Stimulated activated CD8-positive, alpha-beta memory T cell treated with anti-CD3 and anti-CD28 coated beads, Interleukin-4, amount 100 ng/mL, for 1 hour (primary cell): ENCODE measurements at regions not wholly inside any gene's neighbourhood (a gene's known extent, or its start where the extent isn't known, plus 50 kb on each side); places are given as distances from the start of the nearest gene placed in this dataset.
"Not testable (repeated sequence)": the region's sequence is repeated elsewhere in the genome, so short reads cannot be mapped to it uniquely, and the experiment has no call there.

ENCODE experiments used
- DNase-seq, 2 donors: peaks; one replicate each; pipeline ENCODE4 v3.0.0-alpha.2; 2020; ENCODE audit warnings: low read depth in 2 of 2, low spot score in 1 of 2

DNA sequence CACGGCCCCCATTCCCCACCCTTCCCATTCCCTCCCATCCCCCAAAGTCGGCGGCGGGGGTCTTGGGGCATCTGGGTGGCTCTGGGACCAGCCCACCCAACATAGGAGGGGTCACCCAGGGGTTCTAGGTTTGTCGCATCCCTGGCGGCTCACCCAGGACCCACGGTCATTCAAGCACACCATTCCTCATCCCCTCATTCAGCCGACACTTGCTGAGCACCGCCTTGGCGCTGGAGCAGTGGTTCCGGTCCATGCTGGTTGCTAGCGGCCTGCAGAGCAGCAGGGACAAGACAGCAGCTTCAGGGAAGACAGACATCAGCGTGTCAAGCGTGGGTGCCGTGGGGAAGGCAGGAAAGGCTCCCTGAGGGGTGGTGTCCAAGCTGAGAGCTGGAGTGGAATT lies 50.5 kb upstream of the OTOS start:
- DNase-seq = no peak

DNA sequence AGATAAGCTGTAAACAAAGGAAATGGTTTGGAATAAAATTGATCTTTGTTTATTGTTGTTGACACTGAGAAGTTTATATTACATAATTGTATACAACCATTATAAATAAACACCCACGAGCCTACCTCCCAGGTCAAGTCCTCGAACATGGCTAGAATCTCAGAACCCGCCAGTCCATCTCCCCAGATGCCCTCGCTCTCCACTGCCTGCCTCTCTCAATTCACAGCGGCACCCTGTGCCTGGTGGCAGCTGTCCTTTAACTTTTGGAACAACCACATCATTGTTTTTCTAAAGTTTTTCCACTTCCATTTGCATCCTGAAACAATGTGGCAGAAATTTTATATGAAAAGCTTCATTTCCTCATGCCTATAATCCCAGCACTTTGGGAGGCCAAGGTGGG lies 52.2 kb upstream of the OTOS start:
- no peak for DNase-seq

DNA sequence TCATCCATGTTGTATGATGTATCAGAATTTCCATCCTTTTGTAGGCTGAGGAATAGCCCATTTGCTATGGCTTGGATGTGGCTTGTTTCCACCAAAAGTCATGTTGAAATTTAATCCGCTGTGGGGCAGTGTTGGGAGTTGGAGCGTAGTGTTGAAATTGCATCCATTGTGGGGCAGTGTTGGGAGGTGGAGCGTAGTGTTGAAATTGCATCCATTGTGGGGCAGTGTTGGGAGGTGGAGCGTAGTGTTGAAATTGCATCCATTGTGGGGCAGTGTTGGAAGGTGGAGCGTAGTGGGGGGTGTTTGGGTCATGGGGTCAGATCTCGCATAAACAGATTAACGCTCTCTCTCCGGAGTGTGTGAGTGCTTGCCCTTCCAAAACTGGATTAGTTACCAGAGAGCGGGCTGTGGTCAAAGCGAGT lies 53.9 kb upstream of the OTOS start:
- DNase-seq = not testable (repeated sequence)

DNA sequence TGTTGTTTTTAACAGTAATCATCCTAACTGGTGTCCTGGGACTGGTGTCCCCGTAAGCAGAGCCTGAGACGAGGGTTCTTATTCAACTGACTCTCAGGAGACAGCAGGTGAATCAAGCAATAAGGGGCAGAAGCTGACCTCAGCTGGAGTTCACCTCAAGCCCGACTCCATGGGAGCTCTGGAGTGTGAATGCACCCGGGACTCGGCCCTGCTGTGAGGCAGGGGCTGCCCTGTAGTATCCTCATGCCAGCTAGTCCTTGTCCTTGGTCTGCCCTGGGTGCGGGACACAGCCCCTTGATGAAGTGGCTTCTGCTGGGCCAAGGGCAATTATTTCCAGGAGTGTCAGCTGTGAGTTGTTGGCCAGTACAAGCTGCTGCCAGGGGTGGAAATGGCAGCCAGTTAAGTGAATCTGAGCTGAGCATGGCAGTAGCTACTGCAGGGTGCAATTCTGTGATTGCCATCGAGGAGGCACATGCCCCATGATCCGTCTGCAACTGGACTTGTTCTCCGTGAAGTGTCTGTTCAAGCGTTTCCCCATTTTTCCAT lies 54.9 kb upstream of the OTOS start:
- DNase-seq = no peak

DNA sequence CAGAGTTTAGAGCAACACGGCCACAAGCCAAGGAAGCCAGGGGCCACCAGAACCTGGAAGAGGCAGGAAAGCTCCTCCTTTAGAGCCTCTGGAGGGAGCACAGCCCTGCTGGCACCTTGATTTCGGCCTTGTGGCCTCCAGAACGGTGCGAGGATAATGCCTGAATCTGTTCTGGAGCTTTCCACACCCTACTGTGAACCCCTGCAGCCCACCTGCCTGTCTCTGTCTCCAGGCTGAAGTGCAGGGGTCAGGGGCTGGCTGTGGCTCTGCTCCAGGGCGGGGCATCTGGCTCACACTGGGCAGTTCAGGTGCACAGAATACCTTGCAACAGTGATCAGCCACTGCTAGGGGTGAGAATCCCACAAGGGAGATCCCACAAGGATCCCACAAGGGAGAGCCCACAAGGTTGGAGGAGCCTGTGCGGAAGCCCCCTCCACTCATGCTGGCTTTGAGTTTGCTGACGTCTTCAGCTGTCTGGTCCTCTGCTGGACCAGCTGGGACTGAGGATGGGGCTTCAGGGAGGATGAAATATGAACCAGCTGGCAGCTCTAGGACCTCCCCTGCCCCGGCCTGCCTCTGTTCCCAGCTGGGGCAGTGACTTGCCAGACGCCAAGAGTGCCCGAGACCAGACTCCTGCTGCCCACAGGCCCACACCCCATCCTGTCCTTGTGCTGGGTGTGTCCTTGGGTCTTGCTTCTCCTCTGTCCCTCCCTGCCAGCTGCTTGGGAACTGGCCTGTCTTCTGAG lies 56.4 kb upstream of the OTOS start:
- no peak for DNase-seq

DNA sequence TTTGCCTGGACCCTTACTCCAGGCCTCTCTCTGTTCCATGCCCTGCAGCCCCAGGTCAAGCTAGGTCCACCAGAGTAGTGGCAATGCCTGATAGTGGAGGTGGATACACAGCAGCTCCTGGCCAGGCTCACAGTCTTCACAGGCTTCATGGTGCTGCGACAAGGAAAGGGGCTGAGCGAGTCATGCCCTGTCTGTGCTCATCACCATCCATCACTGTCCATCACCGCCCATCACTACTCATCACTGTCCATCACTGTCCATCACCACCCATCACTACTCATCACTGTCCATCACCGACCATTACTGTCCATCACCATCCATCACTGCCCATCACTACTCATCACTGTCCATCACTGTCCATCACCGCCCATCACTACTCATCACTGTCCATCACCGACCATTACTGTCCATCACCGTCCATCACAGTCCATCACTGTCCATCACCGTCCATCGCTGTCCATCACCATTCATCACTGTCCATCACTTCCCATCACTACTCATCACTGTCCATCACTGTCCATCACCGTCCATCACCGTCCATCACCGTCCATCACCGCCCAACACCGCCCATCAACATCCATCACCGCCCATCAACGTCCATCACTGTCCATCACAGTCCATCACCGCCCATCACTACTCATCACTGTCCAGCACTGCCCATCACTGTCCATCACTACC lies 57.1 kb upstream of the OTOS start:
- no peak for DNase-seq

DNA sequence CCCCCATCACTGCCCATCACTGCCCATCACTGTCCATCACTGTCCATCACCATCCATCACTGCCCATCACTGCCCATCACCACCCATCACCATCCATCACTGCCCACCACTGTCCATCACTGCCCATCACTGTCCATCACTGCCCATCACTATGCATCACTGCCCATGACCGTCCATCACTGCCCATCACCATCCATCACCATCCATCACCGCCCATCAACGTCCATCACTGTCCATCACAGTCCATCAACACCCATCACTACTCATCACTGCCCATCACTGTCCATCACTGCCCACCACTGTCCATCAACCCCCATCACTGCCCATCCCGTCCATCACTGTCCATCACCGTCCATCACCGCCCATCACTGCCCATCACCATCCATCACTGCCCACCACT lies 57.8 kb upstream of the OTOS start:
- DNase-seq = no peak

DNA sequence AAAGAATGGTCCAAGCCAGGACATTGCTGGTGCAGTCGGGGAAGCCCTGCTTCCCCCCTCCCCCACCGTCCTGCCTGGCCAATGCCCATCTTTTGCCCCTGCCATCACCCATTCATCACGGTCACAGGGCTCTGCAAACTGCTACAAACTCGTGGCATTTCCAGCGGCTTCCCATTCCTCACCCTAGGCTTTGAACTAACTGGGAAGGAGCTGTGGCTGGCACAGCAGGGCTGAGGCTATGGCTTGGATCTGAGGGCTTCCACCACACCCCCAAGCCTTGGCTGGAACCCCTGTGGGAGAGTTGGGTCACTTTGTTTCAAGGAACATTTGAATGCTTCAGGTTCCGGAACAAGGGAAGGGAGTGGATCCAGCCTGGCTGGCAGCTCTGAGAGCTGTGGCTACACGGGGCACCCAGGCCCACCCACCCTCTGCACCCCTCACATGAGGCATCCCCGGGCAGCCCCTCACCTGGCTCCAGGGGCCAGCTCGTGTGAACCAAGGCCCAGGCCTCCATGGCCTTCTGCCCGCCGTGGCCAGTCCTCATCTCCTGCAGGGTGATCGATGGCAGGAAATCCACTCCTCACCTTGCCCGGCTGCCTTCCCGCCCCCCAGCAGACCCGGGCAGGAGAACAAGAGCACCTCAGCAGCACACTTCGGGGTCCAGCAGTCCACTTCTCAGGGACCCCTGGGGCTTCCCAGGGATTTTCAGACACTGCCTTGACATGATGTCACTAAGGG lies 58.8 kb upstream of the OTOS start:
- DNase-seq = no peak

DNA sequence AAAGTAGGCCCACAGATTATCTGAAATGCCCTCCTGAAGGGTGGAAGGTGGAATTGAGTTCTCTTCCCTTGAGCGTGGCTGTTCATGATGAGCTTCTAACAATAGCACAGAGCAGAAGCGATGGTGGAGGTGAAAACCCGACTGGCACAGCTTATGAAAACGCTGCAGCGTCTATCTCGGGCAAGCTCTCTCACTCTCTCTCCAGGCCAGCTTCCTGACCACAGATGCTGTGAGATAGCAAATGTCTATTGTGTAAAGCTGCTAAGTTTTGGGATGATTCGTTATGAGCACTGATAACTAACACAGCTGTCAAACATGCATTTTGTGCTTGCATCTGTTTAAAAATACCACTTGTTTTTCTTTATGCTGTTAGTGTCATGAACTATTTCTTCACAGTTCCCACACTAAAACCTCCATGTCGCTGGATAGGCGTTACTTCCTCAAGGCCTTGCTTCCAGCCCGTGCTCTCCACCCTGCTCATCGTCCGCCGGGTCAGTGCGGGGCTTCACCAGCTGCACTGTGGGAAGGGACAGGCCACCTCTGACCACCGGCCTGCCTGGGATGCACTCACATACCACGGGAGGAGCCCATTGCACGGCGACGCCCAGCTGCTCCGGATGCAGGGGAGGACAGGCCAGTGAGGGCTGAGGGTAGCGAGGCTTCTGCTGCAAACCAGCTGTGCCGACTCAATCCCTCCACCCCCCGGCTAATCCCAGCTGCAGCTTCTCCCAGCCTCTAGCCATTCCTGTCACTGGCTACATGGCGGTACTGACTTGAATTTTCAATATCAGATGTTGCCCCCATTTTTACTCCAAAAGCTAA lies 60.0 kb upstream of the OTOS start:
- DNase-seq = no peak

DNA sequence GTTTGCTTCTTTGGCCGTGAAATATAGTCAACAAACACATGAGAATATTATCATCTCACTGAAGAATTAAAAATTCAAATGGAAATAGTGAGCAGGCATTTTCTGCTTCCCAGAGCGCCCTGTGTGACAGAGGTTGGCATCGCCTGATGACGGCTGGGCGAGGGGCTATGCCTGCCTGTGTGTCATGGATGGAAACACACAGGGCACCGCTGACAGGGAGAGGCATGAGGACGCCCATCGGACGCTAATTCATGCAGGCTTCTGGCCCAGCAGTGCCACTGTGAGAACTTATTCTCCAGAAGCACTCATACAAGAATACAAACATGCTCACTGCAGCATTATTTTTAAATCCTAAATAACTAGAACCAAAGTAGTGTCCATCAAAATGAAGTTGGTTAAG lies 61.4 kb upstream of the OTOS start:
- no peak for DNase-seq

DNA sequence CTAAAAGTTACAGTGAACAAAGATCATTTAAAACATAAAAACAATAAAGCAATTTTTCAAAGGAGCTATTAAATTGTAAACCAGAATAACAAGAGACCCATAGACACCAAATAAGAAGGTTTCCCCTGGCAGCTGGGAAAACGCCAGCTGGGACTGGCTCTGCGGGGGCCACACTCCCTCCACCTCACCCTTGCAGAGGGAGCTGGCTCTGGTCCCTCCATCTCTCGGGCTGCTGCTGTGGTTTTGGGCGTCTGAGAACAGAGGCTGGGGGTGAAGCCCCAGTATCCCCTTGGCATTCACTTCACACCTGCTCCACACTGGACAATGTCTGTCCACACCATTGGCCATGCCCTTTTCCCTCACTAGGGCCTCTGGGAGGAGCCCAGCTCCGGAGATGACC lies 62.1 kb upstream of the OTOS start:
- no peak for DNase-seq

DNA sequence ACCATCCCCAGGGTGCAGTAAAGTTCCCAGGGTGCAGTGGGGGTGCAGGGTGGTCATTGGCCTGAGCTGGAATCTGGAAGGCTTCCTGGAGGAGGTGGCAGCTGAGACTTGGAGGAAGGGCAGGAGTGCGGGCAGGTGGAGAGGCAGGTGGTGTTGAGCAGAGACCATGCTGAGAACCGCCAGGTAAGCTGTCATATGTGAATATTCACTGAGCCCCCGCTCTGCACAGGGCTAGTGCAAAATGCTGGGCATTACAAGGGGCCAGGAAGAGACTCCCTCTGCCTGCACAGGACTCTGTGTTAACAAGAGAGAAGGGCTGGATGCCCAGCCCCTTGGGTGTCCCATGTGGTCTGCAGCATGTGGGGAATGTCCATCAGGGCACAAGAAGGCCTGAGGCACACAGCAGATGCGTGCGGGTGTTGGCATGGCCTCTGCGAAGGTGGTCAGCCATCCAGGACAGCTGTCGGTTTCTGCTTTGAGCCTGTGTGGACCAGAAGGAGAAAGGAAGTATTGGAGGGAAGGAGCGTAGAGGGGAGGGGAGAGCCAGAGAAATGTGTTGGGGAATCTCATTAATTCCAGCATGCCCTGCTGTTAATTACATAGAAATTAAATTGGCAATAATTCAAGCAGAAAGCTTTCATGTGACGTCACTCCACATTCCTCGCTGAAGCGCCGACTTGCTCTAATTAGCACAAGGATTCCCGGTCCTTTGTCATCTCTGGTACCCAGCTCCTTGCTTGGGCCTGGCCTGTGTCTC lies 62.8 kb upstream of the OTOS start:
- DNase-seq = no peak

DNA sequence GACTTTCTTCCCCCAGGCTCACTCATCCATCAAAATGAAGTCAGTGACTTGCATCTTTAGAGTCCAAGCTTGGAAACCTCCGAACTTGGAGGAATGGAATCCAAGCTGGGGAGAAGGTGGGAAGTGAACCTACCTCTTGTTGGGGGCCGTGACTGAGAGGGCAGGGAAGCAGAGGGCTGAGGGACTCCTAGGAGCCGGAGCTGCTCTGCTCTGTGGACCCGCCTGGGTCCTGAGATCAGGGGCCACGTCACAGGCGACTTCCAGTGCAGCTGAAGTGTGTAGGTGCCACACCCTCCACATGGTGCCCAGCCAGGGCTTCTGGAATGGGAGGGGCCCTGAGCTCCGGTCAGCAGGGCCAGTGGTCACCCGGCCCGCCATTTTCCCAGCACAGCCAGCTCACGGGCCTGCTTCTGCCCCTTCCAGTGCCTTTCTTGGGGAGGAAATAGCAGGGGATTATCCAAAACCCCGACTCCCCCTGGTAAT lies 63.4 kb upstream of the OTOS start:
- DNase-seq = no peak

DNA sequence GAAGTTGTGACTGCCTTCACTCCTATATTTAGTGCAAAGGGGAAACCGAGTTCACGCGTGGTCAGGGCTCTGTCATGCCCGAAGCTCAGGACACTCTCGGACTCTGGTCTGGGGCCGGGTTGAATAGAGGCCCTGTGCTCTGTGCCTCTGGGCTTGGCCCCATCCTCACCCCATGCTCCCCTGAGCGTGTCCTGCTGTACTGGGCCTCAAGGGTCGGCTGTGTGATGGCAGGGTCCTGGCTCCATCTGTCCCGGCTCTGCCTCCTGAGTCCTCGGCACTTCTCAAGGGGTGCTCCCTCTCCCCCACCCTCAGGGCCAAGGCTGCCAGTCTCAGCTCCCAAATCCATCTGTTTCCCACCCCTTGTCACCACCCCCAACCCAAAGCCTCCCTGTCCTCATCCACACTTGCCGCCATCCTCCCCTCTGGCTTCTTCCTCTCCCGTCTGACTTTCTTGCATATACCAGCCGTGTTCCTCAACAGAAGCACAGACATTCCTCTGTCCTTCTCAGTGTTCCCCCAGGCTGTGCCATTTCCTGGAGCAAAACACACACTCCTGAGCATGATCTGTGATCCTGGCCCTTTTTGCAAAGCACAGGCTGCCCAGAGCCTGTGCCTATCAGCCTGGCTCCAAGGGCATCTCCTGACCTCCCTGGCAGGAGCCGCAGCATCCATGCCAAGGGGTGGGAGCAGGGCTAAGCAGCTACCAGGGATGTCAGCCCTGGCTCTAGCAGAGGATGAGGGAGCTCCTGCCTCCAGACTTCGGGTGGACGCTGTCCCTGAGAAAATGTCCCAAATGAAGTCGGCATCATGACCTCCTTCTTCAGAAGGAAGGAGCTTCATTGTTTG lies 64.2 kb upstream of the OTOS start:
- no peak for DNase-seq

DNA sequence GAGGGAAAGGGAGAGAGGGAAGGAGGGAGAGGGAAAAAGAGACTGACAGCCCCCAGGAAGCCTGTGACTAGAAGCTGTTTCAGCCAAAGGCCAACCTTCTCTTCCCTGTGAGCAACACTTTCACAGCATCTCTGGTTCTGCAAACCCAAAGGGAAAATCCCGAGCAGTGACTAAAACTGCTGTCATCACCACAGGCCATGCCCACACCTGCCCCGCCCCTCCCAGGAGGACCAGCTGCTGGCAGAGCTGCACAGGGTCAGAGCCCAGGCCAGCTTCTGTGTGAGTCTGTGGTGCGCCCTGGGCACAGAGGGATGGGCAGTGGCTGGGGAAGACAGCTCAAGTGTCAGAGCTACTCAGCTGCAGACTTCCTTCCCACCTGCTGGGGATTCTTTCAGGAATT lies 64.9 kb upstream of the OTOS start:
- no peak for DNase-seq

DNA sequence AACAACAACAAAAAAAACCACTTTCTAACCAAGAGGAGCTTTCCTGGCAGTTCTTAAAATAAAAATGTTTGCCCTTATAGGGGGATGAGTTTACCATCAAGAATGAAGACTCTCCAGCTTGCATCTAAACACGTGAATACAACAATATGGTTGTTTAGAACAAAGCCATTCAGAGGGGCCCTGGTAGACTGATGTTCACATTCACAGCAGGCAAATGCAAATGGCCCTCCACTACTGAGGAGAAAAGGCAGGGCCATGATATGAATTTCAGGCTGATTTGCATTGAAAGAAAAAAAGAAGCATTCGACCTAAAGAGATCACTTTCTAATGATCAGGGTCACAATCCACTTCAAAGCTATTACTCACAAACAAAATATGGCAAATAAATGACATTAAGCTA lies 65.3 kb upstream of the OTOS start:
- no peak for DNase-seq

DNA sequence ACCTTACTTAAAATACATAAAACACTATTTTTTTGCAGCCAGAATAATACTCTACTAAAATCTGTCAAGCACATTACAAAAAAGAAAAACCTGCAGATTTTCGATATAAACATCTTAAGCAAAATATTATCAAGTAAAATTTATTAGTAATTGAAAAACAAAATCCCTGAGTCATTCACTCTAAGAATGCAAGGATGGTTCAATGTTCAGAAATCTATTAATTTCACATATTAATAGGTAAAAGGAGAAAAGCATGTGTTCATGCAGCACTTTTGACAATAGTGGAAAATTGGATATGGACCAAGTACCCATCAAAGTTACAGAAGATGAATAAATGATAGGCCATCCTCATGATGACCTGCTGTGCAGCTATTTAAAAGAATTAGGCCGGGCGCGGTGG lies 66.2 kb upstream of the OTOS start:
- DNase-seq = no peak

DNA sequence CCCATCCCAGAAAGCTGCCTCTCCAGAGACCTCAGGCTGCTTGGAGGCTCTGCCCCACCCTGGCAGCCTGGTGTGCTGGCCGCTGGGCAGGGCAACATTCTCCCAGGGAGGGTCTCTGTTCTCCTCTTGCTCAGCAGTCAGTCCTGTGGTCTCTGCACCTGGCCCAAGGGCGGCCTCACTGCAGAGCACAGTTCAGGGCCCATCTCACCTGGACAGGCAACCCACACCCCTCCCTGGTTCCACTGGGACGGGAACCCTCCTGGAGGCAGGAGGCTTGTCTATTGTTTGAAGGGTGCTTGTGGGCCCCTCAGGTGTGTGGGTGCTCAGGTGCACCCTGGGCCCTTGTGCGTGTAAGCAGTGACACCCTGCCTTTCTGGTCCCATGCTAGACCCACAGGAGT lies 67.2 kb upstream of the OTOS start:
- no peak for DNase-seq

DNA sequence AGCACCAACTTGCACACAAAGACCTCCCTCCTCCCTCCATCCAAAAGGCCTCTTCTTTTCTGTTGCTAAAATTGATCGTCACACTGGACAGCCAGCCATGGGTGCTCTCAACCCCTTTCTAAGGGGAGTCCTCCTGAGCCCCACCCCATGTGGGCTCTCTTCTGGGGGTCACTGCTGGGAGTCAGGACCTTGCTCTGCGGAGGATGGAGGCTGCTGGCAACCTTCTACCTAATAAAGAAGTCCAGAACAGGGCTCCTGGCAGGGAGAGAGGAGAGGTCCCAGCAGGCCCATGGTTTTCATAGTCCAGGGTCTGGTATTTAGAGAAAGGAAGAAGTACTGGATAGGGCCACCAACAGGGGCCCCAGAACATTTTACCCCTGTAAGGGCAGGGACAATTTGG lies 67.6 kb upstream of the OTOS start:
- DNase-seq = no peak
